IPS-18a (cell line): ENCODE measurements at regions not wholly inside any gene's neighbourhood (a gene's known extent, or its start where the extent isn't known, plus 50 kb on each side); places are given as distances from the start of the nearest gene placed in this dataset.

Experiments used
- H3K27ac ChIP-seq: one replicate; pipeline ENCODE4 v1.5.1; 2013; ENCODE audit warnings: low read length
- H3K27me3 ChIP-seq: one replicate; pipeline ENCODE4 v1.6.1; 2013; ENCODE audit warnings: mild to moderate bottlenecking, low read length; ENCODE audit not compliant: control insufficient read depth, insufficient read depth
- H3K36me3 ChIP-seq: one replicate; pipeline ENCODE4 v1.6.1; 2013; ENCODE audit warnings: low read depth, low read length; ENCODE audit not compliant: control insufficient read depth
- H3K4me1 ChIP-seq: one replicate; pipeline ENCODE4 v1.6.1; 2013; ENCODE audit warnings: low read depth, low read length; ENCODE audit not compliant: control insufficient read depth
- H3K4me3 ChIP-seq: one replicate; pipeline ENCODE4 v1.5.1; 2013; ENCODE audit warnings: low read length
- H3K9ac ChIP-seq: one replicate; pipeline ENCODE4 v1.6.1; 2013; ENCODE audit warnings: mild to moderate bottlenecking, low read length, moderate library complexity
- H3K9me3 ChIP-seq: one replicate; pipeline ENCODE4 v1.6.1; 2013; ENCODE audit warnings: low read depth, low read length; ENCODE audit not compliant: control insufficient read depth

DNA sequence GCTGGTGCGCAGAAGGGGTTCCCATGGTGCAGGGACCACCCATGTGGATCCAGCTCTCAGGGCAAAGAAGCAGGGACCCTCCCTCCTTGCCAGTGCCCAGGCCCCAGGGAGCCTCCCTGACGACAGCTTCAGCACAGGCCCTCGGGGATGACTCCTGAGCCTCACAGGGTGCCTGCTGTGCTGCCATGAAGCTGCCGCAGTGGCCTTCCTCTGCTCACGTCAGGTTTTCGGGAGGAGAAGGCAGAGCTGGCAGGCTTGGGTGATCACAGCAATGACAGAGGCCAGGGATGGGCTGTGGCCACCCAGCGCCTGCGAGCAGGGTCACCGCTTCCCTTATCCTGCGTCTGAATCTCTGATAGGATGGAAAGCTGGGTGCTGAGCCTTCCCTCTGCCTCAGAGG, 276.2 kb downstream of the BRD1 start:
- H3K27ac ChIP-seq: no peak overlapping the region
- H3K27me3 ChIP-seq: no peaks in the 10 kb centered on the region
- H3K4me1 ChIP-seq: no peaks in the 10 kb centered on the region
- no peak overlapping the region for H3K9ac ChIP-seq
- H3K4me3 ChIP-seq: no peak overlapping the region
- H3K36me3 ChIP-seq: no peaks in the 10 kb centered on the region
- H3K9me3 ChIP-seq: no peaks in the 10 kb centered on the region

DNA sequence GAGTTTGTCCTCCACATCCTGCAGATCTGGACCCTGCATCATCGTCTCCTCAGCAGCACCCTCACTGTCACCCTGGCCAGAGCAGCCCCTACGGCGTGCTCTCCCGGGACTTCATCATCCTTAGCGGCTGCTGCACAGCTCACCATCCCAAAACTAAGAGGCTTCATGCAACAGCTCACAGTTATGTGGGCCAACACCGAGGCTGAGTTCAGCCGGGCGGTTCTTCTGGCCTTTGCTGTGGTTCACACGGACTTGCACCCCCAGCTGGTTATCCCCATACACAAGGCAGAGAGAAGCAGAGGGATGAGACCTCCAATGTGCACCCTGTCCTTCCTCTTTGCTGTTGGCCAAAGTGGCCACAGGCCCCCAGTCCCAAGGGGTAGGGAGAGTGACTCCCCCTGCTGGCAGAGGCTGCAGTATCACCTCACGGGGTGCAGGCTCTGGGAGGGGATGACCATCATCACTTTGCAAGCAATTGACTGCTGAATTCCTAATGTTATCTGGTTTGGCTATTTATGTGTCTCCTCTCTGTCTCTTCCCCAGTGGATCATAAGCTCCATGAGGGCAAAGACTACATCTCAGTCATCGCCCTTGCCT, 276.8 kb downstream of the BRD1 start:
- H3K36me3 ChIP-seq: no peaks in the 10 kb centered on the region
- no peaks in the 10 kb centered on the region for H3K27me3 ChIP-seq
- H3K4me3 ChIP-seq: no peak overlapping the region
- H3K27ac ChIP-seq: no peak overlapping the region
- H3K9me3 ChIP-seq: no peaks in the 10 kb centered on the region
- H3K9ac ChIP-seq: no peak overlapping the region
- H3K4me1 ChIP-seq: no peaks in the 10 kb centered on the region

DNA sequence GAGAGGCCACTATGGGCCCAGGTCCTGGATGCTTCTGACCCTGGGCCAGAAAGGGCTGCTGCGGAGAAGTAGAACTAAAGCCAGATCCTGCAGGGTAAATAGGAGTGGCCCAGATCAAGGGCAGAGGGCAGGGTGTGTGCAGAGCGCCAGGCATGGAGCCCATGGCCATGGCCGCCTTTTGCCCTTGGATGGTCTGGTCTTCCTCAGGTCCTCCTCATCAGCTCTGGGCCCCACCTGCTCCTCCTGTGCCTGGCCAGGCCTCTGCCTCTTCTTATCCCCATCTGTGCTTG, 277.6 kb downstream of the BRD1 start:
- no peaks in the 10 kb centered on the region for H3K4me1 ChIP-seq
- no peak overlapping the region for H3K9ac ChIP-seq
- no peak overlapping the region for H3K27ac ChIP-seq
- no peaks in the 10 kb centered on the region for H3K36me3 ChIP-seq
- H3K27me3 ChIP-seq: no peaks in the 10 kb centered on the region
- H3K4me3 ChIP-seq: no peak overlapping the region
- H3K9me3 ChIP-seq: no peaks in the 10 kb centered on the region

DNA sequence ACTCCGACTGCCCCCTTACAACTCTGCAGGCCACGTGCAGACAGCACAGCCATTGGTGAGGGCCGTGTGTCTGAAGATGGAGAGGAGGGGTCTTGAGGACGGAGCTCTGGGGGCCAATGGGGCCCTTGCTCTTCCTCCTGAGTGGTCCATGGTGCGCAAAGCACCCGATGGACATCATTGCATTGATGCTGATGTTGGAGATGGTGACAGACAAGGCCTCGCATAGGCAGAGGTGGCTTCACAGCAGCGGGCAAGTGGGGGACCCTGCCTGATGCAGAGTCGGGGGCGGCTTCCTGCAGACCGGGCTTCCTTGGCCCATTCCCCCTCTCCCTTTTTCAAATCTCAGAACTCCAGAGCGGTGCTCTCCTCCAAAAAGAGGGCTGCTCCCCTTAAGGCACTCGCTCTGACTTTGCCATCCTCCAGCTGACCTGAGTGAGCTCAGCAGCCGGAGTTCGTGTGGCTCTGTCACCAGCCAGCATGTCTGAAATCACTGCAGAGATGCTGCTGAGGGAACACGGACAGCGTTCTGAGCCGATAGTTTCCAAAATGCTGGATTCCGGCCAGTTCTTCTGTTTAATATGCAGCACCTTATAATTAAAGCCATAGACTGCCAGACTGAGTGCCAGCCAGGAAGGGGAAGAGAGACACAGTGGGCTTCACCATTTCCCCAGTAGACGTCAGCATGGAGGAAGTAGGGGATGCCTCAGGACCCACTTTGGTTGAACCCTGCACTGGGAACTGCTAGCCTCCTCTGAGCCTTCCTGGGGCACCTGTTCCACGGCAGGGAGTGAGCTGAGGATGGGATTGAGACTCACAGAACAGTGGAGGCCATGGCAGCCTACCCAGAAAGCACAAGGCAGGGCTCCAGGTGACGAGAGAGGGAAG, 278.2 kb downstream of the BRD1 start:
- Histone ChIP-seq H3K4me3 (no peak overlapping the region), H3K4me1 (no peaks in the 10 kb centered on the region), H3K9me3 (no peaks in the 10 kb centered on the region), H3K36me3 (no peaks in the 10 kb centered on the region), H3K27ac (no peak overlapping the region), H3K27me3 (no peaks in the 10 kb centered on the region), H3K9ac (no peak overlapping the region)

DNA sequence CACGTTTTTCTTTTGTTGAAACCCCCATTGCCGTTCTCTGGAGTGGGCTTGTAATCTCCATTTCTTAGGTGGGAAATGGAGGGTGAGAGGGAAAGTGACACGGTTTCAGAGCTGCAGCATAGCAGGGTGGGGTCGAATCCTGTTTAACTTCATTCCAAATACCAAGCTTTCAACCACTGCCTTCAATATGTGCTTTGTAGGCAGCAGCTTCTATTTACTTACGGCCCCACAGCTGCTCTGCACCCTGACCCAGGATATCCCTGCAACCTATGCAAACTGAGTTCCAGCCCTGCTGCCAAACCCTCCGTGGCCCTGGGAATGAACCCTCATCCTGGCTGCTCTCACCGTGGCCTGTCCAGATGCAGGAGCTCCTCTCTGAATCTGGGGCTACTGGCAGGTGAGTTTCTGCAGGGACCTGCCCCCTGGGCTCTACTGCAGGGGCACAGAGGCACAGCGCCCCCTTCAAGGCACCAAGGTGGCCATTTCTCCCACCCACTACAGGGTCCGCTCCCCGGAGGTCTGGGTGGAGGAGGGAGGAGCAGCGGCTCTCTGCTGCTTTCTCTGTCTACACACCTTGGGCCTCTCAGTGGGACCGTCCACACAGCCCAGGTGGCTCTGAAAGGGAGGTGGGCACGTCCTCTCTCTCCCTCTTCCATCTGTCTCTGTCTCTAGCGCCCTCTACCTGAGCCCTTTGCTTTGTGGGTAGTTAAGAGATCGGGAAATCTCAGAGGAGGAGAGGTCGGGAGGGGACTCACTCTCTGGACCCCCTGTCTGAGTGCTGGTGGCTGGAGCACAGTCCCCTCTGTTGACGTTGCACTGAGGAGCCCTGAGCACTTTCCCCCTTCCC, 279.1 kb downstream of the BRD1 start:
- Histone ChIP-seq H3K36me3 (no peaks in the 10 kb centered on the region), H3K4me1 (no peaks in the 10 kb centered on the region), H3K27me3 (no peaks in the 10 kb centered on the region), H3K27ac (no peak overlapping the region), H3K4me3 (no peak overlapping the region), H3K9ac (no peak overlapping the region), H3K9me3 (no peaks in the 10 kb centered on the region)

- H3K36me3 ChIP-seq: no peaks in the 10 kb centered on the region
- H3K27me3 ChIP-seq: no peaks in the 10 kb centered on the region
- H3K4me1 ChIP-seq: no peaks in the 10 kb centered on the region
- H3K9ac ChIP-seq: no peak overlapping the region
- H3K27ac ChIP-seq: no peak overlapping the region
- no peak overlapping the region for H3K4me3 ChIP-seq
- H3K9me3 ChIP-seq: no peaks in the 10 kb centered on the region
These were observed 279.9 kb downstream of the BRD1 start for GRCh38 chr22:49547751-49548239.

- H3K27me3 ChIP-seq: no peaks in the 10 kb centered on the region
- H3K27ac ChIP-seq: no peak overlapping the region
- no peaks in the 10 kb centered on the region for H3K9me3 ChIP-seq
- H3K4me1 ChIP-seq: no peaks in the 10 kb centered on the region
- H3K36me3 ChIP-seq: no peaks in the 10 kb centered on the region
- no peak overlapping the region for H3K9ac ChIP-seq
- no peak overlapping the region for H3K4me3 ChIP-seq
These were observed 280.7 kb downstream of the BRD1 start for GRCh38 chr22:49546811-49547585.

- H3K27me3 ChIP-seq: no peaks in the 10 kb centered on the region
- no peaks in the 10 kb centered on the region for H3K4me1 ChIP-seq
- H3K36me3 ChIP-seq: no peaks in the 10 kb centered on the region
- H3K4me3 ChIP-seq: no peak overlapping the region
- no peak overlapping the region for H3K9ac ChIP-seq
- H3K9me3 ChIP-seq: no peaks in the 10 kb centered on the region
- H3K27ac ChIP-seq: no peak overlapping the region
These were observed 282.1 kb downstream of the BRD1 start for GRCh38 chr22:49545606-49546005.

DNA sequence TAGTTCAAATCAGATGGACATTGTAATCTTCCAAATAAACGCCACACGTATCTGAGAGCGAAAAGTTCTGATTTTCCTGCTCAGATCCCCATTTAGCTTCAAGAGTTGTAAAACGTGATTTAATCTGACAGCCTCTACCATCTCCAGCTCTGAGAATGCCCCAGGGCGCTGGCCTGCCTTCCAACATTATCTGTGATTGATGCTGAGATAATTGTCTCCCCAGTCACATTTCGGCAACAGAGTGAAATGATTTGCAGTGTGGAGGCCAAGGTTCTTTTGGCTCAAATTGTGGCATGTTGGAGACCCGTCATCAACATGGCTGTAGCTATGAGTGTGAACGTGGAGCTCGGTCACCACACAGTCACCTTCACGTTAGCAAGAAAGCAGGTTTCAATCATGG, 283.4 kb downstream of the BRD1 start:
- H3K9me3 ChIP-seq: no peaks in the 10 kb centered on the region
- H3K27me3 ChIP-seq: no peaks in the 10 kb centered on the region
- H3K27ac ChIP-seq: no peak overlapping the region
- H3K9ac ChIP-seq: no peak overlapping the region
- no peak overlapping the region for H3K4me3 ChIP-seq
- H3K4me1 ChIP-seq: no peaks in the 10 kb centered on the region
- H3K36me3 ChIP-seq: no peaks in the 10 kb centered on the region

DNA sequence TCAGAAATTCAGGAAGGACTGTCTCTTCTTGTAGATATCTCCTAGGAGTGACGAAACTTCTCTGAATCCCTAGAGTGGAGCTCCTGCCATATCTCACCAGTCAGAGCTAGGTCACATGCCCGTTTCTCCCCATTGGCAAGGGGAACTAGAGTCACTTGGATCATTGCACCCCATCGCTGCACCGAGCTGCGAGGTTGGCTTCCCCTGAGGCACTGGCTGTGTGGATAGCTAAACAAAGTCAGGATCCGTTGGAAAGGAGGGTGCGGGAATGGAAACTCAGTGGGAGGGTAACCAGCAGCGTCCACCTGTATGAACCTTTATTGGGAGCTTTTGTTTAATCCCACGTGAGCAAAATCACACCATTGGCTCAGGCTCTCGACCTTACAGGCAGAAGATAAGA, 283.8 kb downstream of the BRD1 start:
- Histone ChIP-seq H3K4me1 (no peaks in the 10 kb centered on the region), H3K9ac (no peak overlapping the region), H3K36me3 (no peaks in the 10 kb centered on the region), H3K27me3 (no peaks in the 10 kb centered on the region), H3K27ac (no peak overlapping the region), H3K4me3 (no peak overlapping the region), H3K9me3 (no peaks in the 10 kb centered on the region)

GRCh38 chr22:49541693-49542230, 285.9 kb downstream of the BRD1 start:
- no peak overlapping the region for H3K27ac ChIP-seq
- no peaks in the 10 kb centered on the region for H3K27me3 ChIP-seq
- H3K4me3 ChIP-seq: no peak overlapping the region
- H3K36me3 ChIP-seq: no peaks in the 10 kb centered on the region
- H3K4me1 ChIP-seq: peaks cover 10% of the 10 kb centered on the region
- no peaks in the 10 kb centered on the region for H3K9me3 ChIP-seq
- no peak overlapping the region for H3K9ac ChIP-seq
